Mesenteric fat pad (tissue), 1 donor: ENCODE measurements at regions not wholly inside any gene's neighbourhood (a gene's known extent, or its start where the extent isn't known, plus 50 kb on each side); places are given as distances from the start of the nearest gene placed in this dataset.

Experiments used
- DNase-seq: peaks from one replicate; pipeline ENCODE4 v3.0.0-alpha.2; 2020; ENCODE audit warnings: low spot score
- donor health status: DM: yes; HTN: yes; CAD: no.

- DNase-seq: no peak
Observed at GRCh38 chr4:114087596-114088230, 108.3 kb upstream of the ARSJ start.

- no peak for DNase-seq
Observed at GRCh38 chr4:114088481-114088880, 109.0 kb upstream of the ARSJ start.

GRCh38 chr4:114091546-114091945 lies 112.1 kb upstream of the ARSJ start:
- no peak for DNase-seq

GRCh38 chr4:114093221-114093715 lies 113.8 kb upstream of the ARSJ start:
- DNase-seq: no peak

GRCh38 chr4:114100288-114101031 lies 121.0 kb upstream of the ARSJ start:
- no peak for DNase-seq

- DNase-seq: no peak
Observed at GRCh38 chr4:114103908-114104307, 124.5 kb upstream of the ARSJ start.

- DNase-seq: no peak
Observed at GRCh38 chr4:114108869-114109268, 129.4 kb upstream of the ARSJ start.

- DNase-seq: no peak
Observed at GRCh38 chr4:114109776-114110175, 130.3 kb upstream of the ARSJ start.

- DNase-seq: no peak
Observed at GRCh38 chr4:114115526-114115925, 136.1 kb upstream of the ARSJ start.

GRCh38 chr4:114116861-114117260 lies 137.4 kb upstream of the ARSJ start:
- DNase-seq: no peak

- DNase-seq: no peak
Observed at GRCh38 chr4:114121221-114121620, 141.8 kb upstream of the ARSJ start.

GRCh38 chr4:114132199-114132598 lies 152.8 kb upstream of the ARSJ start:
- DNase-seq: no peak

GRCh38 chr4:114132830-114133229 lies 153.4 kb upstream of the ARSJ start:
- DNase-seq: no peak

GRCh38 chr4:114136069-114136468 lies 156.6 kb upstream of the ARSJ start:
- DNase-seq: no peak

- DNase-seq: no peak
Observed at GRCh38 chr4:114137984-114138383, 158.5 kb upstream of the ARSJ start.

- DNase-seq: no peak
Observed at GRCh38 chr4:114146947-114147618, 167.6 kb upstream of the ARSJ start.

- DNase-seq: peak; percentile 83
Observed at GRCh38 chr4:114147619-114148208, 168.3 kb upstream of the ARSJ start.

GRCh38 chr4:114148372-114149070 lies 169.1 kb upstream of the ARSJ start:
- peak; percentile 62 for DNase-seq

- DNase-seq: no peak
Observed at GRCh38 chr4:114156371-114156770, 176.9 kb upstream of the ARSJ start.

GRCh38 chr4:114161809-114162208 lies 182.4 kb upstream of the ARSJ start:
- DNase-seq: no peak

- no peak for DNase-seq
Observed at GRCh38 chr4:114163051-114163450, 183.6 kb upstream of the ARSJ start.
